Activated T-cell treated with anti-CD3 and anti-CD28 coated beads for 4 hours (primary cell): ENCODE measurements at regions not wholly inside any gene's neighbourhood (a gene's known extent, or its start where the extent isn't known, plus 50 kb on each side); places are given as distances from the start of the nearest gene placed in this dataset.

Source experiments
- DNase-seq: peaks from one replicate; pipeline ENCODE4 v3.0.0-alpha.2; 2020

GRCh38 chr2:160634436-160634835 is 140.8 kb upstream of the RBMS1 start:
- no peak for DNase-seq

DNA sequence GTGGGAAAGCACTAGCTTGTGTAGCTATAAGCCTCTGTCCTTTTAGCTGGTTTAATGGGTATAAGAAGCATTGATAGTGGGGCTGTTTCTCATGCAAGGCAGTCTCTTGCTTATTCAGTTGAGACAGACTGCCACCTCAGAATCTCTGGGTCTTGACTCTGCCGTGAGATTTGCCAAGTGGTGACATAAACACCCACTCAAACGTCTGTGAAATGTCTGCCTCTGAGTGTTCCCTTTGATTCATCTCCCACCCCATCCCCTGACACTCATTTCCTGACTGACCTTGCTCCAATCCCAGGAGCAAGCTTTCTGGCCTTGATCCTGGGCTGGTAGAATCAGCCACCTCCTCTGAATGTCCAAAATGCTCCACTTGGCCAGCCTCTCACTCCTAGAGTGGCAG is 141.9 kb upstream of the RBMS1 start:
- DNase-seq: no peak

- DNase-seq: no peak
These were observed 145.9 kb upstream of the RBMS1 start for GRCh38 chr2:160639472-160639871.

DNA sequence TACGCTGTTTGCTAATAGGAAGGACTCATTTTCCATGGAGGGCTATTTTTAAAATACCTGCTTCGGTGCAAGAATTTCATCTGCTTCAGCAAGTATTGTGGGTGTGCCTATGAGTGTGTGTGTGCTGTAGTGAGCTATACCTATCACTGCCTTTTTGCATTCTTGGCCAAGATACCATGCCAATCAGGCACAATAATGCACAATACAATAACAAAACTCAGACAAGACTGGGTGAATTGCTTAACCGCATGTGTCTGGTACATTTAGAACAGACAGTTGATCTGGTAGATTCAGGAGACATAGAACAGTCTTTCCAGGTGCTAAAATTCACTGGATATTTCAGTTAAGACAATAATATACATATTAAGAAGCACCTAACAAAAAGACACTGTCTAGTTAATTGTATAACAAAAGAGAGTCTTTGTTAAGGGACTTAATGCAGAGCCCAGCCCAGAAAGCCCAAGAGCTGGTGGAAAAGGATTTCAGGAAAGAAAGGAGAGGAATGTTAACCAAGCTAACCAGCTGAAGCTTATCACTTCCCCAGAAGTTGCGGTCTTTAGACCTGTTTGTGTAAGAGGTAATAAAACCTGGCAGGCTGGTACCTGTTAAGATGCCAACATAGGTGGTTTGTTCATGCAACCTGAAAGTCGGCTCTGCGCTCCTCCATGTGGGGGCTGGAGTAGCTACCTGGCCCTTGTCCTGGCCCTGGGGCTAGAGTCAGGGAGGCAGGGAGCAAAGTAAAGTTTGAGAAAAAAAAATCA is 153.3 kb upstream of the RBMS1 start:
- no peak for DNase-seq

DNA sequence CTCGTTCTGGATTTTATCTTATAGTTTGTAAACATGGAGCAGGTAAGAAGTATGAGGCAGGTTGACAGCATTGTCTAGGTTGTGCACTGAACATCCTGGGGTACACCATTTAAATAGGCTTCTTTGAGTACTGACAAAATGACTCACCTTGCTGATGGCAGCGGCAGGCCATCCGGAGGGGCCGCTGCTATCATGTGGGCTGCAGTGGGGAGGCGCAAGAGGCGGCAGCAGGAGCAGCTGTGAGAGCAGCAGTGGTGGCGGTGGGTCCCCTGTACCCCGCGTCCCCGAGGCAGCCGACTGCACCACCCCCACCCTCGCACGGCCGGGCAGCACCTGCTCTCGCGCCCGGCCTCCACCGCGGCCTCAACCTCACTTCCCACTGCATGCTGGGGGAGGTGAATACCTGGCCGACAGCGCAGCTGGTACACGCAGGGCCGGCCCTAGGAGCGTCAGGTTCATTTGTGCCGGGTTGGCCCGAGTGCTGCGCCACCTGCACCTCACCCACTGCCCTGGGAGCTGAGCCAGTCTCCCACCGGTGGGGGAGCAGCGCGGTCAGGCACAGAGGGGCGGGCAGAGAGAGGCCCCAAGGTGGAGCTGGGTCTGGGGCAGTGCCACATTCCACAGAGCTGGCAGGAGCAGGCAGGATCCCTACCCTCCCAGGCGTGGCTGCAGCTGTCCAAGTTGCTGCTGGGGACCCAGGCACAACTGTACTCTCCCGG is 154.5 kb upstream of the RBMS1 start:
- no peak for DNase-seq

GRCh38 chr2:160649698-160650097 is 156.1 kb upstream of the RBMS1 start:
- DNase-seq: no peak

- no peak for DNase-seq
These were observed 156.8 kb upstream of the RBMS1 start for GRCh38 chr2:160650196-160651118.

- no peak for DNase-seq
These were observed 158.0 kb upstream of the RBMS1 start for GRCh38 chr2:160651416-160652200.

DNA sequence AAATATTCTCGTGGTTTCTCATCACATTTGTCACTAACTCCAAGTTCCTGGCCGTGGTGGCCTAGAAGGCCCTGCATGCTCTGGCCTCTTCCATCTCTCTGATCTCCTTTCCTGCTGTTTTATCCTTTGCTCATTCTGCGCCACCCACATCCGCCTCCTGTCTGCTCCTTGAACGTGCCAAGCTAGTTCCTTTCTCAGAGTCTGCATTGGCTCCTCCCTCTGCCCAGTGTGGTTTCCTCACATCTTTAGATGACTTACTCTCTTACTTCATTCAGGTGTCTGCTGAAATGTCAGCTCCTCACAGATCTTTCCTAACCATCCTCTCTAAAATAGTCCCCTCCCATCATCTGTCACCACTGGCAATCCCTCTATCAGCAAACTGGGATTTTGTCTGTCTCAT is 158.6 kb upstream of the RBMS1 start:
- DNase-seq: peak; percentile 39

- no peak for DNase-seq
These were observed 163.6 kb upstream of the RBMS1 start for GRCh38 chr2:160657196-160657595.

- no peak for DNase-seq
These were observed 165.2 kb upstream of the RBMS1 start for GRCh38 chr2:160658851-160659250.

GRCh38 chr2:160660741-160661140 is 167.1 kb upstream of the RBMS1 start:
- no peak for DNase-seq

- no peak for DNase-seq
These were observed 171.1 kb upstream of the RBMS1 start for GRCh38 chr2:160664603-160665140.

DNA sequence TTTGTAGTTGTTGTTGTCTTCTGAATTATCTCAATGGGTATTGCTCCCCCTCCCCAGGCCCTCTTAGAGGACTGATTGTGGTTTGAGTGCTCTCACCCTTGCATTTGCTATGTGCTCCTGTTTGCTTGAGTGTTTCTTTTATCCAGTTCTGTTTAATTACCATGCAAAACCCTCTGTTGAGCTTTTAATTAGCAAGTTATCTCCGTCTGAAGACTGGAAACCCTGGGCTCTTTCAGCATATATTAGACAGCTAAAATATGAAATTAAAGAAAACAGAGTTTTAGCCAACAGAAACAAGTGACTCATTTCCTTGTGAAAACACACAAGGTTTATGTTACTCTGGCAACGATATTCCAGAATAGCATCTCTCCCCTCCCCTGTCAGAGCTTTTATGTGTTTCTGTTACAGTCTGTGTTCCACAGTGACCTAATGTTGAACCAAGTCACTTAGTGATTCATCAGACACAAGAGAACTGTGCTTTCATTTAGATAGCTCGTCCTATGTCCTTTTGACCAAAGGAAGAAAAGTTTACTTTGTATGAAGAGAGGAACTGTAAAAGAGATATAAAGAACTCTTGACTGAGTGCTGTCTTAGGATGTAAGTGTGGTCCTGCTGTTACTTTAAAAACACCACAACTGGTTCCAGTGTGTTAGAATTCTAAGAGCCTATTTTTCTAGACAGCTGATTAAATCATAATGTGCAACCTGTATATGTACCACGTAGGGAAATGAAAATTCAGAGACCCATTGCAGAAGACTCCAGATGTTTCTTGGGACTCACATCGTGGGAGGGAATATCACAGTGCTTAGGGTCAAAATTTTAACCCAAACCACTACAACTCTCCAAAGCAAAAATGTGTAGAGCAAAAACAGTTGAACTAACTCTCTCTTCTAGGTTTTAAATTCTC is 172.8 kb upstream of the RBMS1 start:
- DNase-seq: no peak

GRCh38 chr2:160667811-160668210 is 174.2 kb upstream of the RBMS1 start:
- no peak for DNase-seq

DNA sequence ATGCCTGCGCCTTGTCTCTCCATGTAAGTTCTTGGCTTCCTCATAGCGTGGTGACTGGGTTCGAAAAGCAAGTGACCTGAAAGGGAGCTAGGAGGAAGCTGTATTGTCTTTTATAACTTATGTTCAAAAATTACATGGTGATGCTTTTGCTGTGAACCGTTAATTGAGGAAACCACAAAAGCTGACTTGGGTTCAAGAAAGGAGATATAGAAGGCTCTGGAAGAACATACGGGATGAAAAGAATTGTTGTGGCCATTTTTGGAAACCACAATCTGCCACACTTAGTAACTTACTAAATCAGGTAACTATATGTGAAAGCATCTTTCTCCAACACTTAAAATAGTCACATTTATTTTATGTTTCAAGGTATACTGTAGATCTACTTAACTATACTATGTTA is 177.0 kb upstream of the RBMS1 start:
- no peak for DNase-seq

GRCh38 chr2:160672211-160672610 is 178.6 kb upstream of the RBMS1 start:
- no peak for DNase-seq

DNA sequence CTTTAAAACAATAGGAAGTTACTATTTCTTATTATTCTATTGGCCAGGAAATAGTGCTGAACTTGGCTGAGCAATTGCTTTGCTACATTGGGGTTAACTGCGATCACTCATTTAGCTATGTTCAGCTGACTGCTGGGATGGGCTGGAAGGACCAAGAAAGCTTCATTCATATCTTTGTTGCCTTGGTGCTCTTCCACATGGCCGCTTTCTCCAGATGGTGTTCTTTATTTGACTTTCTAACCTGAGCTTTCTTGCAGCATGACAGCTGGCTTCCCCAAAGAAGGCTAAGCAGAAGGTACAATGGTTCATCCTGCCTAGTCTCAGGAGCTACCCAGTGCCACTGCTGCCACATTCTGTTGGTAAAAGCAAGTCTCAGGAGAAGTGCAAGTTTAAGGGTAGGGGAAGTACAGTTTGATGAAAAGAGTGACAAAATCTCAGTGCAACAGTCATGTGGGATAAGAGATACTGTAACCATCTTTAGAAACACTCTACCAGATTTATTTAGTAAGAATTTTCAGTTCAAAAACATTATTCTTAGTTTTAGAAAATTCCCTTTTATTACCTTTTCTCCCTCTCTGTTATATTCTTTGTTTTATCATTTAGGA is 180.6 kb upstream of the RBMS1 start:
- DNase-seq: no peak

DNA sequence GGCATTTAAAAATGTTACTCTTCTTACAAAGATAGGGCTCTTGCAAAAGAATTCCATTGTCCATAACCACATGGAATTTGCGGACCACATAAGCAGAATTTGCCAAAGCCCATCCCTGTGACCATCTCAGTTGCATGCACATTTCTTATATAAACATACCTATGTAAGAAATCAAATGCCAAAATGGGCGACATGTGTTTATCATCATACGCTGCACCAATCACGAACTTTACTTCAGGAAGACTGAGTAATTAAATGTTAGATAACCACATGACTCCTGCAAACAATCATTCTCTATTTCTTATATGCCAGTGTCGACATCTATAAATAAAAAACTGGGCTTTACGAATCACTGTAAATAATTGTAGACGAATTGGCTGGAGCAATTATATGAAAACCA is 186.1 kb upstream of the RBMS1 start:
- no peak for DNase-seq

DNA sequence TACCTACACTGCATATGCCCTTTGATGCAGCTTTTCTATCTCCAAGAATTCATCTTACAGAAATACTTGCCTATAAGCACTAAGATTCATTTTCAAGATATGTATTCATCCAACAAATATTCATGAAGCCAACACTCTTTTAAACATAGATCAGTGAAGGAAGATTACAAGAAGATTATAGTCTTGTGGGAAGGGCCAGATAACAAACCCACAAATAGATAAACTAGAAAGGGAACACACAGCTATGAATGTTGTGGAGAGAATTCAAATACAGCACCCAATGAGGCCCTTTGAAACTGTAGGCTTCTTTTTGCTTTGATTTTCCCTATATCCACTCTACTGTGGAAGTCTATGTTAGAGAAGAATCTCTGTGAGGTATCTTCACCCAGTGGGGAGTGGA is 186.7 kb upstream of the RBMS1 start:
- no peak for DNase-seq

- no peak for DNase-seq
These were observed 187.4 kb upstream of the RBMS1 start for GRCh38 chr2:160680974-160681373.
